Hematopoietic multipotent progenitor cell treated with erythropoietin and hydrocortisone succinate and interleukin-3 and kit ligand, for 6 days (in vitro differentiated cells): ENCODE measurements at regions not wholly inside any gene's neighbourhood (a gene's known extent, or its start where the extent isn't known, plus 50 kb on each side); places are given as distances from the start of the nearest gene placed in this dataset.

ENCODE experiments used
- DNase-seq: peaks from one replicate; pipeline ENCODE4 v3.0.0-alpha.2; 2015

DNA sequence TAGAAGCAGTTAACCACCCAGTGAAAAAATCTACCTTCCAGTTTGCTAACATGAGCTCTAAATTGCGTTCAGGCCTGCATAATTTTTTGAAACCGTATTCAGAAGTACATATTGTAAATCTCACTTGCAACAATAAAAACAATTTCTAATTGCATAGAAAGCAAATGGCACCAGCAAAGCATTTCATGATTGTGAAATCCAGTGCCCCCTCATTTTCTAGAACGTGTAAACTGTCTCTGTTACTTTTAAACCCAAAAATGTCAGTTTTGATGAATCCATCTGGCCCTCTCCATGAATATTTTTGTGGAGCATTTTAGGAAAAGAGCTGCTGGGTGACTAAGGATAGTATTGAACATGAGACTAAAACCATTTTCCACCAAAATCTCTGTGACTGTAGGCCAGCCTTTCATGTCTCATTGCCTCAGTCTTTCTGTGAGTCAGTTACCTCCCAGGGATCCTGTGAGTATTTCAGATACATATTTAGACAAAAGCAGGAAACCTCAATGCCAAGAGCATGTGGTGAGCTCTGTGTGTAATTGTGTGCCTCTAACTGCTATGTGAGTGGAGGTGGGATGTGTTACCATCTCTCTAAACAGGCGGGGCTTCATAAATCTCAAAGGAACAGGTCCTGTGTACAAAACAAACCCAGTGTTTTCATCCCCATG, 477.8 kb upstream of the DCC start:
- DNase-seq, result no peak

- DNase-seq, result no peak
Measured at GRCh38 chr18:51864219-51864965, 475.6 kb upstream of the DCC start.

DNA sequence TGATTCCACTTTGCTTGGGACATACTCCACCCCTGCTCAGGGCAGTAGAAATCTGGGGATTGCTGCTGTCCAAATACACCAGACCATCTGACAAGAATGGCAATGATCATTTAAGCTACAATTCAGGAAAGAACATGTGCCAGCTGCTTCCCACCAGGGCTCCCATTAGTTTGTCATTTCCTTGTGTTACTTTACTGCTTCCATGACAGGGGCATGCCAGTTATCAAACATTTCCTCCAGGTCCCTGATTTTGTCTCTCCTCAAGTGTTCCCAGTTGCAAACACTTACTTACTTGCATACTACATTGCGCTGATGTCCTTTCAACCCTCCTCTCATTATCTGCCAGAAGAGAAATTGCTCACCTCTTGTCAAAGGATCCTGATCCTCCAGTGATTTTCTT, 474.5 kb upstream of the DCC start:
- no peak for DNase-seq

GRCh38 chr18:51867767-51868166, 472.2 kb upstream of the DCC start:
- peak; percentile 46 for DNase-seq

GRCh38 chr18:51878724-51879123, 461.3 kb upstream of the DCC start:
- no peak for DNase-seq

GRCh38 chr18:51879329-51879728, 460.7 kb upstream of the DCC start:
- DNase-seq, result no peak

DNA sequence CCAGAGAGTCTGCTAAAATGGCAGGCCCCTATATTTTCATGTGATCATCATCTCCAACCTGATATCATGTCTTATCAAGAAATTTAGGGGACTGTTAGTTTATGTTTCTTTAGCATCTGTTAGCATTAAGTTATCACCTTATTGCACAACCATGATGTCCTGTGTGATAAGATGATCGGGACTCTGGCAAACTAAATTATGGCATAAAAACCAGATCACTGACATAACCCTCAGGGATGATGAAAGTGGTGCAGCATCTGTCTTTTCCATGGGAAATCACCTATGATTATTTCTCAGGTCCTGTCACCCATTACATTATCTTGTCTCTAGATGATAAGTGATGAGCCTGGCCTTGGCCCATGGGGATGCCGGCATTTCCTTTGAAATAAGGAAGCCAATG, 458.6 kb upstream of the DCC start:
- no peak for DNase-seq

GRCh38 chr18:51884039-51884438, 456.0 kb upstream of the DCC start:
- DNase-seq, result no peak

DNA sequence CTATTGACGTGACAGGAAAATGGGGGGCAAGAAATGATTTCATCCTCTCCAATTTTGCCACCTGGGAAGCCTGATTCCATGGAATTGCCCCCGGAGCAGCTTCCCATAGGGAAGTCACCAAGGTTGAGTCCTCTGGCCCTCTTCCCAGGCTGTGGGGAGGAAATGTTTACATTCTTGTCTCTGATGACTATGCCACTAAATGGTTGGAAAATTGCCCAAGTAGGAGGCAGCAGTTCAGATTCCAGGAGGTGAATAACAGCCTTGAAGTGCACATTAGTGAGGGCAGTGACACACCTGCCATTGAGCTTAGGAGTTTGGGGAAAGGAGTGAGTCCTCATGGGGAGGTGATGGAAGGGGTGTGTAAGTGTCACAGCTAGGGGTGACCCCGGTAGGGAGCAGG, 449.2 kb upstream of the DCC start:
- no peak for DNase-seq

GRCh38 chr18:51891876-51892275, 448.1 kb upstream of the DCC start:
- DNase-seq, result no peak

DNA sequence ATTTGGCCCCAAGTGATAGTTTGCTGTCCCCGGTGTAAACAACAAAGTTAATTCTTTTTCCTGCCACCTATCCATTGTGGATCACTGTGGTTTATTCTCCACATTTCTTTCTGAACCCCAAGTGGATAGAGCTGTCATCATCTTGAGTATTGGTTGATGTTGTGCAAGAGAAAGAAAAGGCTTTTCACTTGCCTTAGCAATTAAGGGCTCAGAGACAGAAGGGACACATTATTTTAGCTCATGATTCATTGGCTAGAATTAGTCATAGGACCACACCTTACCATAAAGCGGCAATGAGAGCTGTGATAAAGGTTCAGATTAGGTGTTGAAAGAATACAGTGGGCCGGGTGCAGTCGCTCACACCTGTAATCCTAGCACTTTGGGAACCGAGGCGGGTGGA, 442.1 kb upstream of the DCC start:
- DNase-seq, result no peak

GRCh38 chr18:51907687-51908597, 432.1 kb upstream of the DCC start:
- no peak for DNase-seq

DNA sequence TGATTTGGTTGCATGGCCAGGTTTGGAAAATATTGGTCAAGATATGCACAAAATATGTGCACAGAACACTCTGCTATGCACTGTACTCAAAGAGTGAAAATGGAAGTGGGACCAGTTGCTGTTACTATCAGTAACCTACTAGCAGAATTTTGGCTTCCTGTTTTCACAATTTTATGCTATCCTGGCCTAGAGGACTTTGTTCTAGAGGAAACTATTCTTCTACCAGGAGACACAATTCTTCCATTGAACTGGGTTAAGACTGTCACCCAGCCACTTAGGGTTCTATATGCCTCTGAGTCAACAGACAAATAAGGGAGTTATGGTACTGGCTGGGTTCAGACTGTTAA, 431.4 kb upstream of the DCC start:
- no peak for DNase-seq

GRCh38 chr18:51911584-51911983, 428.4 kb upstream of the DCC start:
- DNase-seq, result no peak

- no peak for DNase-seq
Measured at GRCh38 chr18:51912381-51912780, 427.6 kb upstream of the DCC start.

GRCh38 chr18:51915176-51915575, 424.8 kb upstream of the DCC start:
- DNase-seq, result no peak

DNA sequence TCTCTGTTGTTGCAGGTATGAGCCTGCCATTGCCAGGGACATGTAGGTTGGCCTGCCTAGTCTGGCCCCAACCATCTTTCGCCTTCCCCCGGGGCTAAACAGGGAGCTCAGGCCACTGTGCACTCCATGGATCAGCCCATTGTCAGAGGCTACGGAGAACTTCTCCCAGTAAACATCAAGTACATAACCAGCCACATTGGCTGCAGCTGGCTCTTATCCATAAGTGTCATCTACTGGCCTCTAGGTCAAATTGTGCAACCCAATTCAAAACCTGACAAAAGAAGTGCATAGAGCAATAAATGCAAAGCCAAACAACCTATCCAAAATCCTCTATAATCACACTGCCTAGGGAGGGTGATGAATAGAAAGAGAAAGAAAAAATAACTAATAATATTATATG, 418.1 kb upstream of the DCC start:
- DNase-seq, result no peak

- DNase-seq, result no peak
Measured at GRCh38 chr18:51933903-51934302, 406.1 kb upstream of the DCC start.

- DNase-seq, result no peak
Measured at GRCh38 chr18:51936115-51936514, 403.9 kb upstream of the DCC start.

- DNase-seq, result no peak
Measured at GRCh38 chr18:51941999-51942398, 398.0 kb upstream of the DCC start.

GRCh38 chr18:51943281-51943680, 396.7 kb upstream of the DCC start:
- DNase-seq, result no peak

DNA sequence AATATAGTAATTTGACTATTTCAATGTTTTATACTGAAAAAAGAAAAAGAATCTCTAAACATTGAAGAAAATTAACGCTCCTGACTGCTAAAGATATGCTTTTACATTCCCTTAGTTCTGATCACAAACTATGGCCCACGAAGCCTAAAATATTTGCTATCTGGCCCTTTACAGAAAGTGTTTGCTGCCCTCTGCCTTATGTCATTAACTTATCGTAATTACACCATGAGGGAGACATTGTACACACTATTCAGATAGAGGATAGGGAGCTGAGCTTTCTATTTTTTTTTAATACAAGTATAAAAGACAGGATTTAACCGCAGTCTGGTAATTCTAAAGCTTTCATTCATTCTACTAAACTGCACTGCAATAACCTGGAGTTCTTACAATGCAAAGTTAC, 393.1 kb upstream of the DCC start:
- no peak for DNase-seq

GRCh38 chr18:51952844-51953243, 387.2 kb upstream of the DCC start:
- DNase-seq, result no peak

DNA sequence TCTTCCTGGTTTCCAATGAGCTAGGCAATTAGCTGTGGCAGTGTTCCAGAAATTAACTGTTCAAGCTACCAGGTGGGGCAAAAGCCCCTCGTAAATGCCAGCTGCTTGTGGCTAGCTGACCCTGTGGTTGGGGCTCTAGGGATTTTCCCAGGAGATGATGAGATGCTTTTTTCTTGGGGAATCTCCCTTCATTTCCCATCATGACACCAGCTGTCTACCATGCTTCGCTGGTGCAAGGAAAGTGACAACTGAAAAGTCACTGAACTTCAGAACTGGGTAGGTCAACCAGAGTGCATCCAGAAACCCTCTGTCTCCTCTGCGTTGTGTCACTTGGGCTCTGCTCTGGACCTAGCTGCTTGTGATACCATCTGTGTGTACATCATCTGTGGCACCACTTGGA, 386.5 kb upstream of the DCC start:
- DNase-seq, result no peak
